ENCODE measurements at regions not wholly inside any gene's neighbourhood (a gene's known extent, or its start where the extent isn't known, plus 50 kb on each side); places are given as distances from the start of the nearest gene placed in this dataset.

GRCh38 chr1:194959795-194960194, 1648.4 kb downstream of the KCNT2 start:
- Histone ChIP-seq H3K9me3 (ENCODE audit: low read depth) (no peaks in the 10 kb centered on the region), H3K4me1 (ENCODE audit: insufficient read depth) (no peaks in the 10 kb centered on the region), H3K36me3 (replicated peaks; ENCODE audit: insufficient read depth, low read depth) (no peaks in the 10 kb centered on the region), H2AFZ (no peak overlapping the region), H4K20me1 (ENCODE audit: insufficient read depth, poor library complexity, severe bottlenecking) (no peaks in the 10 kb centered on the region), H3K9me2 (replicated peaks; ENCODE audit: insufficient read depth) (no peaks in the 10 kb centered on the region), H3K27ac (no peak overlapping the region), H3K79me2 (no peaks in the 10 kb centered on the region), H3K4me2 (no peak overlapping the region), H3K4me3 (no peak overlapping the region), H3K27me3 (no peaks in the 10 kb centered on the region)
- TF ChIP-seq CTCF (IDR thresholded peaks at IDR 0.05; ENCODE audit: poor library complexity): no peak
- TF ChIP-seq EZH2phosphoT487 (IDR thresholded peaks at IDR 0.05; ENCODE audit: low read depth, severe bottlenecking, unreplicated experiment): no peak
- no peak for DNase-seq (ENCODE audit: low spot score)
- 63% methylated on average over 1 of the region's 1 CpG for WGBS (ENCODE audit: low lambda C conversion rate, missing lambda C conversion rate)

GRCh38 chr1:194952171-194952570, 1656.1 kb downstream of the KCNT2 start:
- H3K79me2 ChIP-seq: no peaks in the 10 kb centered on the region
- H3K4me1 ChIP-seq (ENCODE audit: insufficient read depth): no peaks in the 10 kb centered on the region
- no peaks in the 10 kb centered on the region for H3K36me3 ChIP-seq (replicated peaks; ENCODE audit: insufficient read depth, low read depth)
- DNase-seq (ENCODE audit: low spot score): no peak
- 65% methylated on average over 6 of the region's 6 CpGs for WGBS (ENCODE audit: low lambda C conversion rate, missing lambda C conversion rate)
- no peak overlapping the region for H2AFZ ChIP-seq
- no peak overlapping the region for H3K4me3 ChIP-seq
- no peaks in the 10 kb centered on the region for H4K20me1 ChIP-seq (ENCODE audit: insufficient read depth, poor library complexity, severe bottlenecking)
- TF ChIP-seq CTCF (IDR thresholded peaks at IDR 0.05; ENCODE audit: poor library complexity) (no peak), EZH2phosphoT487 (IDR thresholded peaks at IDR 0.05; ENCODE audit: low read depth, severe bottlenecking, unreplicated experiment) (no peak), EZH2 (IDR thresholded peaks at IDR 0.05; ENCODE audit: borderline replicate concordance) (no peak)
- no peaks in the 10 kb centered on the region for H3K9me2 ChIP-seq (replicated peaks; ENCODE audit: insufficient read depth)
- H3K9me3 ChIP-seq (ENCODE audit: low read depth): no peaks in the 10 kb centered on the region
- H3K27me3 ChIP-seq: no peaks in the 10 kb centered on the region
- no peak overlapping the region for H3K4me2 ChIP-seq
- H3K27ac ChIP-seq: no peak overlapping the region

- TF ChIP-seq EZH2 (IDR thresholded peaks at IDR 0.05; ENCODE audit: borderline replicate concordance) (no peak), CTCF (IDR thresholded peaks at IDR 0.05; ENCODE audit: poor library complexity) (no peak), EZH2phosphoT487 (IDR thresholded peaks at IDR 0.05; ENCODE audit: low read depth, severe bottlenecking, unreplicated experiment) (no peak)
Observed at GRCh38 chr1:194950584-194950983, 1657.7 kb downstream of the KCNT2 start.

More at GRCh38 chr1:194950584-194950983, 1657.7 kb downstream of the KCNT2 start:
- no peak overlapping the region for H3K27ac ChIP-seq
- no peaks in the 10 kb centered on the region for H3K36me3 ChIP-seq (replicated peaks; ENCODE audit: insufficient read depth, low read depth)
- no peaks in the 10 kb centered on the region for H3K9me2 ChIP-seq (replicated peaks; ENCODE audit: insufficient read depth)
- H4K20me1 ChIP-seq (ENCODE audit: insufficient read depth, poor library complexity, severe bottlenecking): no peaks in the 10 kb centered on the region
- no peaks in the 10 kb centered on the region for H3K27me3 ChIP-seq
- H3K4me2 ChIP-seq: no peak overlapping the region
- no peak overlapping the region for H3K4me3 ChIP-seq
- WGBS (ENCODE audit: low lambda C conversion rate, missing lambda C conversion rate): 90% methylated on average over 1 of the region's 1 CpG
- no peak for DNase-seq (ENCODE audit: low spot score)
- no peaks in the 10 kb centered on the region for H3K79me2 ChIP-seq
- H3K9me3 ChIP-seq (ENCODE audit: low read depth): no peaks in the 10 kb centered on the region
- H2AFZ ChIP-seq: no peak overlapping the region
- H3K4me1 ChIP-seq (ENCODE audit: insufficient read depth): no peaks in the 10 kb centered on the region
